HG03469 (cell line): ENCODE measurements at regions not wholly inside any gene's neighbourhood (a gene's known extent, or its start where the extent isn't known, plus 50 kb on each side); places are given as distances from the start of the nearest gene placed in this dataset.
"Not testable (repeated sequence)": the region's sequence is repeated elsewhere in the genome, so short reads cannot be mapped to it uniquely, and the experiment has no call there.

Experiments
- ATAC-seq: cut with Tn5 transposase; IDR thresholded peaks from one replicate; pipeline ENCODE4 v1.9.1; 2021; ENCODE audit warnings: mild to moderate bottlenecking, moderate library complexity, moderate number of reproducible peaks; ENCODE audit not compliant: unreplicated experiment

DNA sequence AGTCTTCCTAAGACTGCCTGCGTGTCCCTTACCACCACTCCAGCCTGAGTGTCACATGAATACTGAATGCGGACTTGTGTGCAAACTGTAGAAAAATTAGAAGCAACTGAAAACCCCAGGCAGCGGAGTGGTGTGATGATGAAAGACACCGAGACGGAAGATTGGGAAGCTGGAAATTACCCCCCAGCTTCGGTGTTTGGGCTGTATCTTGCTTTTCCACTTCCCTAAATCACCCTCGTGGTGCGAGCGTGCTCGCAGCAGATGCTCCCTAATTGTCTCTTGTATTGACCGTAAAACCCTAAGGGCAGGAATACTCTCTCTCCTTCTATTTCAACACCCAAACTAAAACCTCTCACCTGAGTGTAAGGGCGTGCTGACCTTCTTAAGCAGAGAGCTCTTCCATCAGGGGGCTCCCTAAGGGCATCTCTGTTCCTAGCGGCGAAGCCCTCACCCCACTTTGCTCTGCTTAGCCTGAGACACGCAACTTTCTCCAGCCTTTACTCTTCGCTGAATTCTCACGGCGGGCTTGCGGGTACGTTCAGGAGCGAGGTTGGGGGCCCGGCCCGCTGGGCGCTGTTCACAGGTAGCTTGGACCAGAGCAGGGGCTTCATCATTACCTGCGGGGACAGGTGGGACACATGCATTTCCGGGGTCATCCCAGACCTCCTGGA, 62.4 kb downstream of the CRYBB2 start:
- no peak for ATAC-seq

DNA sequence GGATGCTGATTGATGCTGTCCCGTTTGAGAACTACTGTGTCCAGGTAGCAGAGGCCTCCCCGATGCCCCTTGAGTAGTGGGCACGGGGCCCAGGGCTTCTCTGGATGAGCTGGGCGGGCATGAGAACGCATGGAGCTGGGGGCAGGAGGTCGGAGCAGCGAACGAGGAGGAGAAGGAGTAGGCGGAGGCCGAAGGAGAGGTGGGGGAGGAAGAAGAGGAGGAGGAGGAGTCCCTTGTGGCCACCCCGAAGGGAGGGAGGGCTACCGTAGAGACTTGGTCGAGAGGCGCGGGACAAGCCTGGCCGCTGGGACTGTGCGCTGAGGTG, 62.9 kb downstream of the CRYBB2 start:
- ATAC-seq = no peak

DNA sequence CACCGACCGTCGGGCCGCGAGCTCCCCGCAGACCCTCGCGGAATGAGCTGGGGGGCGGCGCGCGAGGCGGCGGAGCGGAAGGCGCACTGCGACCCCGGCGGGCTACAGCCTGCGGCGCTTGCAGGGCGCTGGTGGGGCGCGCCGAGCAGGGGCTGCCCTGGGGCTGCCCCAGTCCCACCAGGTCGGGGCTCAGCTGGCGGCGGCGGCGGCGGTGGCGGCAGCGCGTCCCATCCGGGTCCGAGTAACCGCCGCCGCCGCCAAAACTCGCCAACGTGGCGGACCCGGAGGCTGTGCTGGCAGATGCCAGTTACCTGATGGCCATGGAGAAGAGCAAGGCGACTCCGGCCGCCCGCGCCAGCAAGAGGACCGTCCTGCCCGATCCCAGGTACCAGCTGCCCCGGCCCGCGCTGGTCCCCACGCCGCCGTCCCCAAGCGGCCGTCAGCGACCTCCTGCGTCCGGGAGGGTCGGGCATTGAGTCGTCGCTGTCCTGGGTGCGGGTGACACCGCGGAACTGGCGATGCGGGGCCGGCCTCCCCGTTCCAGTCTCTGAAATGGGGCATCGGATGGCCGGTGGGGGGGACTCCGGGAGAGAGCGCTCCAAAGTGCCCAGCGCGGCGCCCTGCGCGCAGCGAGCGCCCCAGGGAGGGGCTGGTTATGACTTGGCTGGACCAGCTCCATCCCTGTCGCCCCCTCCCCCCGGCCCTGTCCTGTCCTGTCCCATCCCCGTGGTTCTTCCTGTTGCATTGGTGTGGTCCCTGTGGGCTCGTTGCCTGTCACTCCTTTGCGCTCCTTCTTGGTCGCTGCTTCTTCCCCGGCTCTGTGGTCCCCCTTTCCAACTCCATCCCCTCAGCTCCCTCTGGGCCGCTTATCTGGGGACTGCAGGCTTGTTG, 63.5 kb downstream of the CRYBB2 start:
- ATAC-seq = no peak

DNA sequence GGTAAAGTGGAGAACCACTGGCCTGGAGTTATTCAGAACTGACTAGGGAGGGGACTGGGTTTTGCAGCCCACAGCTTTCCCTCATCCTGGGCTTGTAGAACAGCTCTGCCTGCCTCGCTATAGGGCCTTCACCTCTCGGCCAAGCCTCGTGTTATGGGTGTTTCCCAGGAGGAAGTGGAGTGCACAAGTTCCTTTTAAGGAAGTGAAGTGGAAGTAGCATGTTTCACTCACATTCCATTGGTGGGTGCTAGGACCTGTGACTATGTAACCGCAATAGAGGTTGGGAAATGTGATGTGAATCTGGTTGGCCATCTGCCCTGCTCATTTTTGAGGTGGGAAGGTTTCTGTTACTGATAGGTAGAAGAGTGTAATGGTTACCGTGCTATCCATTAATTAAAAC, 69.0 kb downstream of the CRYBB2 start:
- not testable (repeated sequence) for ATAC-seq

DNA sequence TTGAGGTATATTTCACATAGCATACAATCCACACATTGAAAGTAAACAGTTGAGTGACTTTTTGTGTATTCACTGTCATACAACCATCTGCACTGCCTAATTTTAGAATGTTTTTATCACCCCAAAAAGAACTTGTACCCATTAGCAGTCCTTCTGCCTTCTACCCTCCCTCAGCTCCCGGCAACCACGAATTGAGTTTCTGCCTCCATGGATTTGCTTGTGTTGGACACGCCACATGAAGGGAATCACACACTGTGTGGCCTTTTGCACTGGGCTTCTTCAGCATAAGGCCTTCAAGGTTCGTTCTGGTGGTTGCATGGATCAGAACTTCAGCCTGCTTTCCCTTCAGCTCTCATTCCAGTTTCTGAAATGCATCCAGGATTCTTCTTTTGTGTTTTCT, 82.5 kb downstream of the CRYBB2 start:
- not testable (repeated sequence) for ATAC-seq

DNA sequence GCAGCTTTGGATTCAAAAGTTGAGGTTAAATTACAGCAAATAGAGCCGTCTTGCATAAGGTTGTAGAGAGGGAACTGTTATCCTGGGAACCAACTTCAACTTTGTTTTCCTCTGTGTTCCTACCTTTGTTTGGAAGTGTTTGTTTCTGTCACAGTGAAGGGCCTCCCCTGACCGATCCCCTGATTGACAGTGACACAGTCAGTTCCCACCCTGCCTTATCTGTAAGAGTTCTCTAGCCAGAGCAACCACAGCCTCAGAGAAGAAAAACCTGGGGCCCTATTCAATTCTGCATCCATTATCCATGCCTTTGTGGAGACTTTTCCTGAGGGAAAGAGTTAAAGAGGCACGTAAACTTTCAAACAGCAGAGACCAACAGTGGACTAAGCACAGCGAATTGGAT, 90.1 kb downstream of the CRYBB2 start:
- ATAC-seq = not testable (repeated sequence)

DNA sequence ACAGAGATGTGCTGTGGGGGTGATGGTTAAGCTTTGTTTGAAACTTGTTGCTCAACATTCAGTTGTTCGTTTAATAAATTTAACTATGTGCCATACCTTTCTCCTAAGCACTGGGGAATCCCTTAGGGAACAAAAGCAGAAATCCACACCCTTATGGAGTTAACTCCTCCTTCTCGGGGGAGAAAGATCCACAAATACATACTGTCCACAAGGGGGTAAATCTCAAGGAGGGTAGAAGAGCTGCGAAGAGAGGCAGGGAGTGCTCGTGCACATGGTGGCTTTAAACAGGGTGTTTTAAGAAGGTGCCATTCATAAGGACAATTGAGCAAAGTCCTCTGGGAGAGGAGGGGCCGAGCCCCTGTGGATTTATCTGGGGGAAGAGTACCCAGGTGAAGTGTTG, 92.5 kb downstream of the CRYBB2 start:
- ATAC-seq = not testable (repeated sequence)

DNA sequence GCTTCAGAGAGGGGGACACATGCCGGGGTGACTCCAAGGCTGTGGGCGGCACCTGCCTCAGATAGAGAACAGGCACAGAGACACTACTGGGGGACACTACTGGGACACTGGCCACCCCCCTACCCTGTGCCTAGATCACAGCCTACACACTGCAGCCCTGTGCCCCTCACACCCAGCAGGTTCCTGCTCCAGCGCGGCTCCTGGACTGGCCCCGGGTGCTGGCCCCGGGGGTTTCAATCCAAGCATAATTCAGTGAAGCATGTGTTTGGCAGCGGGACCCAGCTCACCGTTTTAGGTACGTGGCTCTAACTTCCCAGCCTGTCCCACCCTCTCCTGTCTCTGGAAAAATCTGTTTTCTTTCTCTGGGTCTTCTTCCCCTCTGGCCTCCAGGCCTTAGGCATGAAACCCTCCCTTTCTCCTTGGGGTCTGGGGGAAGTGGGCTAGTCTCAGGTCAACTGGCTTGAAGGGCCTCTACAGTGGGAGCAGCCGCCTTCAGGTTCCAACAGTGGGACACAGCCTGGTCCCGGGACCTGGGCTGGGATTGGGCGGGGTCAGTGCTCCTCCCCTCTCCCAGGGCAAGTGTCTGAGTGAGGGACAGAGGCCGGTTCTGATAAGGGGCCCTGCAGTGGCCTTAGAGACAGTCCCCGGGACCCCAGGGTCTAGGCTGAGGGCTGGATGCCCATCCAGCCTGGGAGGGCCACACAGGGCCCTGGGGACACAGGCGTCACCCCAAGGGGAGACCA, 98.8 kb downstream of the CRYBB2 start:
- no peak for ATAC-seq

DNA sequence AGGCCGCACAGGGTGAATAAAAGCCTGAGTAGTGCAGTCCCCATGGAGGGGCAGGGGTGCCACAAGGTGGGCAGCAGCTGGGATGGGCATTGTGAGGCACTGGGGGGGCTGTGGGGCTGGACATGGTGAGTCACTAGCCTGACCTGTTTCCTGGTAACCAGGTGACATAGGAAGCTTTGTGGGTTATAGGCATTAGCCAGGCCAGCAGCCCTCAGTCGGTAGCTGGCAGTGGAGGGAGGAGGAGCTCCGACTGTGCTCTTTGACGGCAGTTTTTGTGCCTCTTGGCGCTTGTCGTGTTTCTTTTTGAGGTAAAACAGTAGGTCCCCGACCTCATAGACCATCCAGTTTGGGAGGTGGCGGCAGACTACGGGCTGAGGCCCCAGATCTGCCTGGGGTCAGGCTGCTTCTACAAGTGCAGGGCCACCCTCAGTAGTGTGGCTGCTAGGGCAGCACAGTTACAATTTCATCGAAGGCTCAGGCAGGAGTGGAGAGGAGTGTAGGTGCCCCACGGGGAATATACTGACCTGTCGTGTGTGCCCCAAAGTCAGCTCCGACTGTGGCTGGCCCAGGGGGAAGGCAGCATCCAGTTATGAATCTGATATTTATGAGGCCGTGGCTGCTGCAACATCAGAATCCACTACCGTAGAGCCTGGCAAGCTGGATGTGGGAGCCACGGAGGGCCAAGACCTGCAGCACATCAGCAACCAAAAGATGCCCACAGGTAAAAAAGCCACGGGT, 107.7 kb downstream of the CRYBB2 start:
- ATAC-seq = no peak

DNA sequence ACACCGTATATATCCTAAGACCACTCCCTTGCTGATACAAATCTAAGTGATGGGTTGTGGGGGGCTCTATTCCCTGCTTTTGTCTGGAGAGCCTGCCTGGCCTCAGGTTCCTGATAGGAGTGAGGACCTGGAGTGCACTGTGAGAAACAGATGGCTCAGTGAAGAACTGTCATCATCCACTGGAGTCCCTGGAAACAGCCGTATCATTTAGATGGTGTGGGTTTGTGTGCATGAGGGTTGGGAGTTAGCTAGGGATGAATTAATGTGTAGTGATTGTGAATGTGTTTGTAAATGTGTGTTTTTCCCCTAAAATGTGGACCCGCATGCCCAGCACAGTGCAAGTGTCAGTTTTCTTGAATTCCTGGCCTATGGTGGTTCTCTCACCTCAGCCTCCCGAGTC, 111.6 kb downstream of the CRYBB2 start:
- ATAC-seq = no peak

DNA sequence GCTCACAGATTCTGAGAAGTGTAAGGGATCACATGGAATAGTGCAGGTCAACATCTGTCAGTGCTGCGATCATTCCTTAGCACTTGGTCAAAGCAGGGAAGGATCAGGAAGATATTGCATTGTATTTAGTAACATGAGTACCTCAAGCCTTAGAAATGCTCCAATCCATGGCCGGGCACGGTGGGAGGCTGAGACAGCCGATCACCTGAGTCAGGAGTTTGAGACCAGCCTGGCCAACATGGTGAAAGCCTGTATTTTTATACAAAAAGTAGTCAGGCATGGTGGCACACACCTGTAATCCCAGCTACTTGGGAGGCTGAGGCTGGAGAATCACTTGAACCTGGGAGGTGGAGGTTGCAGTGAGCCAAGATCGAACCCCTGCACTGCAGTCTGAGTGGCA, 112.5 kb downstream of the CRYBB2 start:
- not testable (repeated sequence) for ATAC-seq

DNA sequence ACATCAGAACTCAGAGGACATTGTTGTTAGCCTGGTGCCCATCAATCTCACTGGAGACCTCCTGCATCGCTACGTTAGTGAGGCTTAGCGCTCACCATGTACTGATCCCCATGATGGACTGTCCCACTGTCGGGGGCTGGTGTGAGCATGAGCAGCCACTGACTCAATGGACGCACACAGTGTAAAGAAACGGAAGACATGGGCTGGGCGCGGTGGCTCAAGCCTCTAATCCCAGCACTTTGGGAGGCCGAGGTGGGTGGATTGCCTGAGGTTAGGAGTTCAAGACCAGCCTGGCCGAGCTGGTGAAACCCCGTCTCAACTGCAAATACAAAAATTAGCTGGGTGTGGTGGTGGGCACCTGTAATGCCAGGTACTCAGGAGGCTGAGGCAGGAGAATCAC, 112.9 kb downstream of the CRYBB2 start:
- ATAC-seq = no peak

DNA sequence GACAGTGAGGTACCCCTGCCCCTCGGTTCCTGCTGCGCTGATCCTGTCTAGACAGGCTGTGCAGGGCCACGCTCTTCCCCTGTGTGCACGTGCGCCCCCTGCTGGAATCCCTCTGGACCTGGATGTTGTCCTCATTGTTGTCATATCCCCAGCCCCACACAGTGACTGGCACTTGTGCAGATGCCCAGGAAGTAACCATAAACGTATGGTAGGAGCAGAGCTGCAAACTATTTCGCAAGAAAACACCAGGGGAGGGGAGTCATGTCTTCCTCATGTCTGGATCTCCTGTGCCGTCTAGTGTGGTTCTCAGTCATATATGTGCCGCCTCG, 114.7 kb downstream of the CRYBB2 start:
- no peak for ATAC-seq

DNA sequence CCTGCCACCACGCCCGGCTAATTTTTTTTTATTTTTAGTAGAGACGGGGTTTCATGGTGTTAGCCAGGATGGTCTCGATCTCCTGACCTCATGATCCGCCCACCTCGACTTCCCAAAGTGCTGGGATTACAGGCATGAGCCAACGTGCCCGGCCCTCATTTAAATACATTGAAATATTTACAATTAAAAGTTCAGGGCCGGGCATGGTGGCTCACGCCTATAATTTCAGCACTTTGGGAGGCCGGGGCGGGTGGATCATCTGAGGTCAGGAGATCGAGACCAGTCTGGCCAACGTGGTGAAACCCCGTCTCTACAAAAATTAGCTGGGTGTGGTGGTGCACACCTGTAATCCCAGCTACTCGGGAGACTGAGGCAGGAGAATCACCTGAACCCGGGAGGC, 115.2 kb downstream of the CRYBB2 start:
- not testable (repeated sequence) for ATAC-seq

DNA sequence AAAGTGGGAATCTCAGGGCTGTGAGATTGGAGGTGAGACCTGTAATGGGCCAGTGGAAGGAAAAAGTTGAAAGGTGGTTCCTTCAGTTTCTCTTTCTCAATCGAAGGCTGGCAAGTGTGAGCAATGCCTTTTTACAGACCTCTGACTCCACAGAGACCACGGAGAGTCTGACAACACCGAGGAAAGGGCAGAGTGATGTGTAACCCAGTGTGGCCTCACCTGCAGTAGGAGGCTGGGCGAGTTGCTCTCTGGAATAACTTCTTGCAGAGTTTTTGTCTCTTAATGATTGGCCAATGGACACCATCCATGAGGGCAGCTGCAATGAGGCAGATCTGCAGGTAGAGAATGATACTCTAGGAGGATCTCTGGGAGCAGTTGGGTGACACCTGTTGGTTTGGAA, 115.8 kb downstream of the CRYBB2 start:
- ATAC-seq = not testable (repeated sequence)

DNA sequence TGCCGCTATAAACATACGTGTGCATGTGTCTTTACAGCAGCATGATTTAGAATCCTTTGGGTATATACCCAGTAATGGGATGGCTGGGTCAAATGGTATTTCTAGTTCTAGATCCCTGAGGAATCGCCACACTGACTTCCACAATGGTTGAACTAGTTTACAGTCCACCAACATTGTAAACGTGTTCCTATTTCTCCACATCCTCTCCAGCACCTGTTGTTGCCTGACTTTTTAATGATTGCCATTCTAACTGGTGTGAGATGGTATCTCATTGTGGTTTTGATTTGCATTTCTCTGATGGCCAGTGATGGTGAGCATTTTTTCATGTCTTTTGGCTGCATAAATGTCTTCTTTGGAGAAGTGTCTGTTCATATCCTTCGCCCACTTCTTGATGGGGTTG, 121.1 kb downstream of the CRYBB2 start:
- ATAC-seq = not testable (repeated sequence)

DNA sequence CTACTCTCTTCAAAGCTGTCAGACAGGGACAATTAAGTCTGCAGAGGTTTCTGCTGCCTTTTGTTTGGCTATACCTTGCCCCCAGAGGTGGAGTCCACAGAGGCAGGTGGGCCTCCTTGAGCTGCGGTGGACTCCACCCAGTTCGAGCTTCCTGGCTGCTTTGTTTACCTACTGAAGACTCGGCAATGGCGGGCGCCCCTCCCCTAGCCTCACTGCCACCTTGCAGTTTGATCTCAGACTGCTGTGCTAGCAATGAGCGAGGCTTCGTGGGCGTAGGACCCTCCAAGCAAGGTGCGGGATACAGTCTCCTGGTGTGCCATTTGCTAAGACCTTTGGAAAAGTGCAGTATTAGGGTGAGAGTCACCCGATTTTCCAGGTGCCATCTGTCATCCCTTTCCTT, 124.9 kb downstream of the CRYBB2 start:
- ATAC-seq = not testable (repeated sequence)

DNA sequence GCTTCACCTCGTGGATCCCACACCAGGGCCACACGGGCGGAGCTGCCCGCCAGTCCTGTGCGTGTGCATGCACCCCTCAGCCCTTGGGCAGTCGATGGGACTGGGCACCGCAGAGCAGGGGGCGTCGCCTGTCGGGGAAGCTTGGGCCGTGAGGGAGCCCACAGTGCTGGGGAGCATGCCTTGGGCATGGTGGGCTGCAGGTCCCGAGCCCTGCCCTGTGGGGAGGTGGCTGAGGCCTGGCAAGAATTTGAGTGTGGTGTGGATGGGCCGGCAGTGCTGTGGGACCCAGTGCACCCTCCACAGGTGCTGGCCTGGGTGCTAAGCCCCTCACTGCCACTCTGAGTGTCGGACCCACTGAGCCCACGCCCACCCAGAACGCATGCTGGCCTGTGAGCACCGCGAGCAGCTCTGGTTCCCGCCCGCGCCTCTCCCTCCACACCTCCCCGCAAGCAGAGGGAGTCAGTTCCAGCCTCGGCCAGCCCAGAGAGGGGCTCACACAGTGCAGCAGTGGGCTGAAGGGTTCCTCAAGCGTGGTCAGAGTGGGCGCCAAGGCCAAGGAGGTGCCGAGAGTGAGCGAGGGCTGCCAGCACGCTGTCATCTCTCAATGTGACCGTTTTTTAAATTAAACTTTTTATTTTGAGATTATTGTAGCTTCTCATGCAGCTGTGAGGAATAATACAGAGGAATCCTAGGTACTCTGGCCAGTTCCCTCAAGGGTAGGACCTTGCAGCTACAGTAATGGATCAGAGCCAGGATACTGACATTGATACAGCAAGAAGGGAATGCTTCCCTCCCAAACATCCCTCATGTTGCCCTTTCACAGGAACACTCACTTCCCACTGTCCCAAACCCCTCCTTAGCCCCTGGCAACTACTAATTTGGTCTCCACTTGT, 127.7 kb downstream of the CRYBB2 start:
- no peak for ATAC-seq

DNA sequence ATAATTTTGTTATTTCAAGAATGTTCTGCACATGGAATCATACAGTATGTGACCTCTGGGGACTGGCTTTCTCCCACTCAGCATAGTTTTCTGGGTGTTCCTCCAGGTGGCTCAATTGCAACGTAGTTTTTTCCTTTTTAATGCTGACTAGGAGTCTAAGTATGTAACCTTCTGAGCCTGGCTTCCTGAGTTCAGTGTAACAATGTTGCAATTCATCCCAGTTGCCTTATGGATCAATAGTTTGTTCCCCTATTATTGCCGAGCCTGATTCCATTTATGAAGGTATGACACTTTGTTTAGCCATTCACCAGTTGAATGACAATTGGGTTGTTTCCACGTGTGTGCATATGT, 128.3 kb downstream of the CRYBB2 start:
- no peak for ATAC-seq

DNA sequence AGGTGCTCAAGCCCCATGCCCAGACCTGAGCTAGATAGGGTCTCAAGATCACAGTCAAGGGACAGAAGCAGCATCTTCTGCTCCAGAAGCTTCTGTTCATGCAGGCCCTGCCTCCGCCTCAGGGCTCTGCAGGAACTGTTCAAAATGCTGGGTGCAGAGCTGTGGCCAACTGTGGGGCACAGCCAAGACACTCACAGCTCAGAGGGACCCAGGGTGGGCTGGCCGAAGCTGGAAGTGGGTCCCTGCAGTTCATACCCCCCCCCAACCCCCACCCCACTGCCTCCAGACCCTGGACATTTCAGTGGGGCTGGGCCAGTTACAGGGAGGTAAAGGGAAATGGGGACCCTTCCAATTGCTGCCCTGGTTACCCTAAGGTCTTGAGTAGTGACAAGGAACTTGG, 129.0 kb downstream of the CRYBB2 start:
- no peak for ATAC-seq
